Superior temporal gyrus (tissue), 1 donor: ENCODE measurements at regions not wholly inside any gene's neighbourhood (a gene's known extent, or its start where the extent isn't known, plus 50 kb on each side); places are given as distances from the start of the nearest gene placed in this dataset.
"Not testable (repeated sequence)": the region's sequence is repeated elsewhere in the genome, so short reads cannot be mapped to it uniquely, and the experiment has no call there.

Source experiments
- DNase-seq: peaks from one replicate; pipeline ENCODE4 v3.0.0-alpha.2; 2016; ENCODE audit errors: extremely low spot score

DNA sequence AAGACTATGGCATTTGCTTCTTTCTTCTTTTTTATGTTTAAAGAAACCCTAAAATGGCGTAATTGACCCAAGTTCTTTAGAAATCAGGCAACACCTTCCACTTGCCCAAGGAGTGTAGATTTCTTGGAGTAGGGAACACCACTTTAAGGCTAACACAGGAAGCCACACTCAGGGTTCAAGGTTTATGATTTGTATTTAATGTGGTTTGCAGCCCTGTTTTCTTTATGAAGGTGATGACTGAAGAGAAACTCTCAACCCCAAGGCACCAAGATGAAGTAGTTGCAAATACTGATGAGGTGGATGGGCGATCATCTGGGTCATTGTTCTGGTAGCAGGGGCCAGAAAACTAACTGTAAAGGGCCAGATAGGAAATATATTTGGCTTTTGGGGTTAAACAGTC lies 101.1 kb downstream of the DLEU7 start:
- no peak for DNase-seq

- DNase-seq: no peak
Measured at GRCh38 chr13:50742968-50743367, 100.5 kb downstream of the DLEU7 start.

GRCh38 chr13:50744116-50744660 lies 99.3 kb downstream of the DLEU7 start:
- DNase-seq: no peak

- no peak for DNase-seq
Measured at GRCh38 chr13:50745542-50746115, 97.9 kb downstream of the DLEU7 start.

DNA sequence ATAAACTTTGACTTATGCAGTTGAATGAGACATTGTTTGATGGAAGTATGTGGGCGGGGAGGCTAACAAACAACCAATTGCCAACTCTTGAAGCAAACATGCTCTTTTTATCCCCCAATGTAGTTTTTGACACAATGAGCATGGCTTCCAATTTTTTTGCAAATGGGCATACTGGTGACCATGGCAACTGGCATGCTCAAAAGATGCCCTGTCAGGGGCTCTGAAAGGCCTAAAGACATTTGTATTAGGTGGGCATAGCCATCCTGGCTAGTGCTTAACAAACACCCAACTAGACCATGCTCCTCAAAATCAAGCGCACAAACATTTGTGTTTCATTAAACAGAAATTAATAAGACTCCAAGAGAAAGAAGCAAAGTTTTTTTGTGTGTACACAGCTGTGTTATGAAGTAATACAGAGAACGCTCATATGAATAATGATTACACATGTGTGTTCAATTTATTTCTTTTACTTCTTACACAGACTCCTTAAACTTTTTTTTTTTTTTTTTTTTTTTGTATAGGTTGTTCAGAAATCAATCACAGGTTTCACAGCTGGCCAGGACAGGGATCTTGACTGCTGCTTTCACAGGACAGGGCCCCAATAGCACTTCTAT lies 95.6 kb downstream of the DLEU7 start:
- no peak for DNase-seq

DNA sequence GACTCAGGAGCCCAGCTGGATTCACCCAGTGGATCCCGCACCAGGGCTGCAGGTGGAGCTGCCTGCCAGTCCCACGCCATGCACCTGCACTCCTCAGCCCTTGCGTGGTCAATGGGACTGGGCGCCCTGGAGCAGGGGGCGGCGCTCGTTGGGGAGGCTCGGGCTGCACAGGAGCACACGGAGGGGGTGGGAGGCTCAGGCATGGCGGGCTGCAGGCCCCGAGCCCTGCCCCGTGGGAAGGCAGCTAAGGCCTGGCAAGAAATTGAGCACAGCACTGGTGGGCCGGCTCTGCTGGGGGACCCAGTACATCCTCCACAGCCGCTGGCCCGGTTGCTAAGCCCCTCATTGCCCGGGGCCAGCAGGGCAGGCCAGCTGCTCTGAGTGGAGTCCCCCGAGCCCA lies 90.3 kb downstream of the DLEU7 start:
- not testable (repeated sequence) for DNase-seq

DNA sequence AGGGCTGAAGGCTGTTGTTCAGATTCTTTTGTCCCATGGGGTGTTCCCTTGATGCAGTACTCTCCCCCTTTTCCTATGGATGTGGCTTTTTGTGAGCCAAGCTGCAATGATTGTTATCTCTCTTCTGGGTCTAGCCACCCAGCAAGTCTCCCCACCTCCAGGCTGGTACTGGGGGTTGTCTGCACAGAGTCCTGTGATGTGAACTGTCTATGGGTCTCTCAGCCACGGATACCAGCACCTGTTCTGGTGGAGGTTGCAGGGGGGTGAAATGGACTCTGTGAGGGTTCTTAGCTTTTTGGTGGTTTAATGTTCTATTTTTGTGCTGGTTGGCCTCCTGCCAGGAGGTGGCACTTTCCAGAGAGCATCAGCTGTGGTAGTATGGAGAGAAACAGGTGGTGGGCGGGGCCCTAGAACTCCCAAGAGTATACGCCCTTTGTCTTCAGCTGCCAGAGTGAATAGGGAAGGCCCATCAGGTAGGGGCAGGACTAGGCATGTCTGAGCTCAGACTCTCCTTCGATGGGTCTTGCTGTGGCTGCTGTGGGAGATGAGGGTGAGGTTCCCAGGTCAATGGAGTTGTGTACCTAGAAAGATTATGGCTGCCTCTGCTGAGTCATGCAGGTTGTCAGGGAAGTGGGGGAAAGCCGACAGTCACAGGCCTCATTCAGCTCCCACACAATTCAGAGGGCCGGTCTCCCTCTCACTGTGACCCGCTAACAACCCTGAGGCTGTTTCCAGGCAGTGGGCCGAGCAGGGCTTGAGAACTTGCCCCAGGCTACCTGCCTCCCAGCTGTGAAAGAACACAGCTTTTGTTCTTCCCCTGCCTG lies 87.4 kb downstream of the DLEU7 start:
- DNase-seq: not testable (repeated sequence)

GRCh38 chr13:50757008-50757407 lies 86.5 kb downstream of the DLEU7 start:
- no peak for DNase-seq

GRCh38 chr13:50758796-50759195 lies 84.7 kb downstream of the DLEU7 start:
- no peak for DNase-seq

GRCh38 chr13:50760751-50761150 lies 82.7 kb downstream of the DLEU7 start:
- DNase-seq: no peak

- DNase-seq: no peak
Measured at GRCh38 chr13:50761406-50761805, 82.1 kb downstream of the DLEU7 start.

DNA sequence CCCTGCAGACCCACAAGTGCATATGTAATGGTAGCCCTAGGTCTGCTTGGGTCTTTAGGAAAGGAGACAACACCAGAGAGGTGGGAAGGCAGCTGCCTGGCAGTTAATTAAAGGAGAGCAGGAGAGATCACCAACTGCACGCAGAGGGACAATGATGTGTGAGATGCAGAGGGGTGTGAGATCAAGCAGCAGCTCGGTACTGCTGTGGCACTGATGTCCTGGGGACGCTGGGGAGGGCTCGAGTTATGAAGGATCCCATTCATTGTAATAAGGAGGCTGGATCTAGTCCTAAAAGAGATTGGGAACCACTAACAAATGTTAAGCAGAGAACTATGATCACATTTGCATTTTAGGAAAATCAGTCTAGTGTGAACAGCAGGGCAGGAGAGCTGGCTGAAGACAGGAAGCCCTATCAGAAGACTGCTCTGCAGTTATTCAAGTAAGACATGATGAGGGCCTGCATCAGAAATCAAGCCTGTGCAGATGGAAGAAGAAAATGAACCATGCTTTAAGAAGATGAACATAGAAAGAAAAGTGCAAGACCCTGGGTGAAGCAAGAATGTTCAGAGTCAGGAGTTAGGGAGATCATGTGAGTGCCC lies 80.4 kb downstream of the DLEU7 start:
- DNase-seq: no peak

DNA sequence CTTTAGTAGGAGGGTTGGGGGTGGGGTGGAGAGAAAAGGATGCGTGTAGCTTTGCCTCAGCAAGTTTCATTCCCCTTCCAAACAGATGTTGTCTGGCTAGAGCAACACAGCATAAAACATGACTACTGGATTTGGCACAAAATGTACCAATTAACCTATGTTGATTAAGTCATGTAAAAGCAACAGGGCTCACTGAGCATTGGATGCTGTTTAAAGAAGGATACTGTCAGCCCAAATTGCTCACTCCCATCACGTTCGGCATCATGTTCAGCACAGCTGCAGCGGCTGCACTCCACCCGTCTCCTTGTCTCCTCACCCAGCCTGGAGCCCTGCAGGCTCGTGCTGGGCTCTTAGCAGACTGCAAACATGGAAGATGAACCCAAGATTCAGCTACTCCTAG lies 77.5 kb downstream of the DLEU7 start:
- peak; percentile 35 for DNase-seq

DNA sequence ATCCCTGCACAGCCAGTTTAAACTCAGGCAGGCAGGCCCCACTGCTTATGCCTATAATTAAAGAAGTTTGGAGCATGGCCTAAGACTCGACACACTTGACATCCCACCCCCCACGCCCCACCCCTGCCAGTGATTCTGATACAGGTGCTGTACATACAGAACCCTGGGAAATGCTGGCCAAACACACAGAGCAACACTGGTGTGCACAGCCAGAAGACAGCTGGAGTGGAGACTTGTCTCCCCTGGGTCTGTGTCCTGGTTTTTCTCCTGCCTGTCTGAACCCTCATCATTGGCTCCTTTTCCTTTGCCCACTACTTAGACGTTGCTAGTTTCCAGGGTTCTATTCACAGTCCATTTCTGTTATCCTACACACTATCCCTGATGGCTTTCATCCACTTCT lies 76.8 kb downstream of the DLEU7 start:
- no peak for DNase-seq

- DNase-seq: not testable (repeated sequence)
Measured at GRCh38 chr13:50772881-50773280, 70.6 kb downstream of the DLEU7 start.
